Sigmoid colon (tissue), 4 donors: ENCODE measurements at regions not wholly inside any gene's neighbourhood (a gene's known extent, or its start where the extent isn't known, plus 50 kb on each side); places are given as distances from the start of the nearest gene placed in this dataset.
"Not testable (repeated sequence)": the region's sequence is repeated elsewhere in the genome, so short reads cannot be mapped to it uniquely, and the experiment has no call there.

ENCODE experiments used
- EP300 ChIP-seq, 4 donors: sonication (generic); formaldehyde crosslinking; IDR thresholded peaks; one replicate each; pipeline ENCODE4 v1.6.1; 2017; ENCODE audit warnings: antibody characterized with exemption in 4 of 4
- POLR2A ChIP-seq, 2 donors: fragments of 450-650 bp; IDR thresholded peaks; one replicate each; pipeline ENCODE4 v1.6.1; 2016; ENCODE audit warnings: antibody characterized with exemption in 2 of 2, mild to moderate bottlenecking in 2 of 2, moderate library complexity in 2 of 2
- POLR2AphosphoS5 ChIP-seq, 4 donors: sonication (generic); formaldehyde crosslinking; IDR thresholded peaks; one replicate each; pipeline ENCODE4 v1.6.1; 2017; ENCODE audit warnings: antibody characterized with exemption in 4 of 4
- TF ChIP-seq, protein P1 (sequence below), 4 experiments: fragments of 450-650 bp in 3 of 4; fragments of 200-600 bp in 1 of 4; IDR thresholded peaks; one replicate each; pipeline ENCODE4 v1.5.1; 2016 to 2019; ENCODE audit warnings: antibody characterized with exemption in 4 of 4, mild to moderate bottlenecking in 3 of 4, moderate library complexity in 2 of 4

DNA sequence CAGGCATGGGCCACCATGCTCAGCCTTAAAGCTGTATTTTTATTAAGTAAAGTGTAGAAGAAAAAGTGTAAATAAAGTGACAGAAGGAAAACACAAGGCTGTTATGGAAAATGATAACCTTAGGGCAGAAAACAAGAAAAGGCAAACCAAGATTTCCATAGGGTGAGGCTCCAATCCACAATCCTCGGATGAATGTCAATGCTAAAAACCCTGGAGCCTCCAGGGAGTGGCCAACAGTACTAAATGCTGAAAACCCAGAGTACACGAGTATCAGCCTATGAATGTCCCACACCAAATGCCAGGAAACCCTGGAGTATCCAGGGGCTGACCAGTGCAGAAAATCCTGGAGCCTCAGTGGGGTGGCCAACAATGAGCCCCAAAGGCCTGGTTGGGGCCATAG, 292.6 kb downstream of the RPIA start:
- TF ChIP-seq, protein P1, sequence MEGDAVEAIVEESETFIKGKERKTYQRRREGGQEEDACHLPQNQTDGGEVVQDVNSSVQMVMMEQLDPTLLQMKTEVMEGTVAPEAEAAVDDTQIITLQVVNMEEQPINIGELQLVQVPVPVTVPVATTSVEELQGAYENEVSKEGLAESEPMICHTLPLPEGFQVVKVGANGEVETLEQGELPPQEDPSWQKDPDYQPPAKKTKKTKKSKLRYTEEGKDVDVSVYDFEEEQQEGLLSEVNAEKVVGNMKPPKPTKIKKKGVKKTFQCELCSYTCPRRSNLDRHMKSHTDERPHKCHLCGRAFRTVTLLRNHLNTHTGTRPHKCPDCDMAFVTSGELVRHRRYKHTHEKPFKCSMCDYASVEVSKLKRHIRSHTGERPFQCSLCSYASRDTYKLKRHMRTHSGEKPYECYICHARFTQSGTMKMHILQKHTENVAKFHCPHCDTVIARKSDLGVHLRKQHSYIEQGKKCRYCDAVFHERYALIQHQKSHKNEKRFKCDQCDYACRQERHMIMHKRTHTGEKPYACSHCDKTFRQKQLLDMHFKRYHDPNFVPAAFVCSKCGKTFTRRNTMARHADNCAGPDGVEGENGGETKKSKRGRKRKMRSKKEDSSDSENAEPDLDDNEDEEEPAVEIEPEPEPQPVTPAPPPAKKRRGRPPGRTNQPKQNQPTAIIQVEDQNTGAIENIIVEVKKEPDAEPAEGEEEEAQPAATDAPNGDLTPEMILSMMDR (IDR thresholded peaks at IDR 0.05): not testable (repeated sequence)
- TF ChIP-seq EP300, POLR2AphosphoS5, POLR2A (IDR thresholded peaks at IDR 0.05): not testable (repeated sequence)
